Smooth muscle cell (in vitro differentiated cells): ENCODE measurements at regions not wholly inside any gene's neighbourhood (a gene's known extent, or its start where the extent isn't known, plus 50 kb on each side); places are given as distances from the start of the nearest gene placed in this dataset.

Source experiments
- DNase-seq: peaks from one replicate; lab custom pipeline; 2025; ENCODE audit not compliant: unreplicated experiment; lab: John Stamatoyannopoulos, UW
- H2AFZ ChIP-seq: fragments of 200-600 bp; sonication (generic); 2 replicates; pipeline ENCODE4 v1.6.0; 2016; ENCODE audit warnings: antibody characterized with exemption, low read depth, mild to moderate bottlenecking
- H3F3A ChIP-seq: fragments of 200-600 bp; sonication (generic); 2 replicates; pipeline ENCODE4 v1.6.0; 2017; ENCODE audit warnings: antibody characterized with exemption, low read depth
- H3K27ac ChIP-seq: fragments of 200-600 bp; sonication (generic); 2 replicates; pipeline ENCODE4 v1.5.1; 2016; ENCODE audit warnings: low read depth, mild to moderate bottlenecking
- H3K27me3 ChIP-seq: fragments of 200-600 bp; sonication (generic); 2 replicates; pipeline ENCODE4 v1.6.1; 2016; ENCODE audit warnings: low read depth, mild to moderate bottlenecking
- H3K36me3 ChIP-seq: fragments of 200-600 bp; sonication (generic); 2 replicates; pipeline ENCODE4 v1.5.1; 2016; ENCODE audit warnings: low read depth
- H3K4me1 ChIP-seq: fragments of 200-600 bp; sonication (generic); 2 replicates; pipeline ENCODE4 v1.5.1; 2016; ENCODE audit warnings: low read depth
- H3K4me2 ChIP-seq: fragments of 200-600 bp; sonication (generic); 2 replicates; pipeline ENCODE4 v1.6.0; 2016; ENCODE audit warnings: mild to moderate bottlenecking
- H3K4me3 ChIP-seq: fragments of 200-600 bp; sonication (generic); 2 replicates; pipeline ENCODE4 v1.5.1; 2016; ENCODE audit warnings: mild to moderate bottlenecking
- H3K79me2 ChIP-seq: fragments of 200-600 bp; sonication (generic); 2 replicates; pipeline ENCODE4 v1.6.0; 2016; ENCODE audit warnings: low read depth, mild to moderate bottlenecking
- H3K9ac ChIP-seq: fragments of 200-600 bp; sonication (generic); 2 replicates; pipeline ENCODE4 v1.6.0; 2016; ENCODE audit warnings: low read depth
- H3K9me3 ChIP-seq: fragments of 200-600 bp; sonication (generic); replicated peaks from 2 replicates; pipeline ENCODE4 v1.5.1; 2016; ENCODE audit warnings: low read depth
- H4K20me1 ChIP-seq: fragments of 200-600 bp; sonication (generic); 2 replicates; pipeline ENCODE4 v1.6.0; 2016; ENCODE audit warnings: low read depth
- CTCF ChIP-seq: fragments of 200-600 bp; sonication (generic); IDR thresholded peaks from 2 replicates; pipeline ENCODE4 v1.5.1; 2017; ENCODE audit warnings: borderline replicate concordance, mild to moderate bottlenecking, antibody characterized with exemption; ENCODE audit not compliant: insufficient read depth, poor library complexity, severe bottlenecking
- WGBS: methylation state at CpG from one replicate; pipeline ENCODE4 v1.1.7; 2016; ENCODE audit warnings: low lambda C conversion rate; 5-methylcytosine and 5-hydroxymethylcytosine counted together

- H3K79me2 ChIP-seq: no peaks in the 10 kb centered on the region
- H3K4me1 ChIP-seq: peaks cover 6% of the 10 kb centered on the region
- H4K20me1 ChIP-seq: no peaks in the 10 kb centered on the region
- no peak overlapping the region for H3K4me2 ChIP-seq
- TF ChIP-seq CTCF: no peak
- H3K27ac ChIP-seq: no peak overlapping the region
- H3K27me3 ChIP-seq: no peaks in the 10 kb centered on the region
- no peak for DNase-seq
- no peaks in the 10 kb centered on the region for H3K36me3 ChIP-seq
- H2AFZ ChIP-seq: no peak overlapping the region
- H3K4me3 ChIP-seq: no peak overlapping the region
- no peaks in the 10 kb centered on the region for H3F3A ChIP-seq
- H3K9me3 ChIP-seq: no peaks in the 10 kb centered on the region
- 57% methylated on average over 6 of the region's 6 CpGs for WGBS
- H3K9ac ChIP-seq: no peak overlapping the region
These were observed 109.7 kb upstream of the GALNT18 start for GRCh38 chr11:11731311-11732083.

GRCh38 chr11:11728386-11728785 is 106.6 kb upstream of the GALNT18 start:
- Histone ChIP-seq H3K9me3 (no peaks in the 10 kb centered on the region), H3F3A (no peaks in the 10 kb centered on the region), H3K4me3 (no peak overlapping the region), H4K20me1 (no peaks in the 10 kb centered on the region), H3K9ac (no peak overlapping the region), H2AFZ (no peak overlapping the region), H3K79me2 (no peaks in the 10 kb centered on the region), H3K4me1 (no peaks in the 10 kb centered on the region), H3K27me3 (peaks cover 6% of the 10 kb centered on the region), H3K4me2 (no peak overlapping the region), H3K36me3 (no peaks in the 10 kb centered on the region), H3K27ac (no peak overlapping the region)
- no peak for TF ChIP-seq CTCF
- WGBS: 97% methylated on average over 2 of the region's 2 CpGs
- no peak for DNase-seq

- H4K20me1 ChIP-seq: no peaks in the 10 kb centered on the region
- H3K4me3 ChIP-seq: no peak overlapping the region
- H3K9me3 ChIP-seq: no peaks in the 10 kb centered on the region
- H3K27me3 ChIP-seq: peaks cover 6% of the 10 kb centered on the region
- no peaks in the 10 kb centered on the region for H3F3A ChIP-seq
- no peaks in the 10 kb centered on the region for H3K4me1 ChIP-seq
- 92% methylated on average over 5 of the region's 5 CpGs for WGBS
- DNase-seq: no peak
- no peaks in the 10 kb centered on the region for H3K79me2 ChIP-seq
- no peak for TF ChIP-seq CTCF
- no peak overlapping the region for H3K27ac ChIP-seq
- H3K36me3 ChIP-seq: no peaks in the 10 kb centered on the region
- no peak overlapping the region for H2AFZ ChIP-seq
- H3K9ac ChIP-seq: no peak overlapping the region
- H3K4me2 ChIP-seq: no peak overlapping the region
These were observed 103.6 kb upstream of the GALNT18 start for GRCh38 chr11:11725438-11725837.

GRCh38 chr11:11724994-11725393 is 103.2 kb upstream of the GALNT18 start:
- 96% methylated on average over 2 of the region's 2 CpGs for WGBS
- H3K4me3 ChIP-seq: no peak overlapping the region
- peaks cover 6% of the 10 kb centered on the region for H3K27me3 ChIP-seq
- H3F3A ChIP-seq: no peaks in the 10 kb centered on the region
- H3K4me2 ChIP-seq: no peak overlapping the region
- H3K27ac ChIP-seq: no peak overlapping the region
- no peaks in the 10 kb centered on the region for H3K9me3 ChIP-seq
- H2AFZ ChIP-seq: no peak overlapping the region
- H3K9ac ChIP-seq: no peak overlapping the region
- H3K4me1 ChIP-seq: no peaks in the 10 kb centered on the region
- DNase-seq: no peak
- TF ChIP-seq CTCF: no peak
- no peaks in the 10 kb centered on the region for H3K36me3 ChIP-seq
- no peaks in the 10 kb centered on the region for H4K20me1 ChIP-seq
- no peaks in the 10 kb centered on the region for H3K79me2 ChIP-seq
